Omental fat pad (tissue), 3 donors: ENCODE measurements at regions not wholly inside any gene's neighbourhood (a gene's known extent, or its start where the extent isn't known, plus 50 kb on each side); places are given as distances from the start of the nearest gene placed in this dataset.

Experiments
- ATAC-seq: fragments of 150-250 bp; one replicate; pipeline ENCODE4 v1.9.1; 2016; ENCODE audit warnings: mild to moderate bottlenecking, moderate library complexity; ENCODE audit not compliant: low FRiP score
- DNase-seq: peaks from one replicate; pipeline ENCODE4 v3.0.0-alpha.2; 2019; ENCODE audit warnings: low spot score
- CTCF ChIP-seq, 3 donors: fragments of 450-650 bp; IDR thresholded peaks; one replicate each; pipeline ENCODE4 v1.5.1; 2016 to 2017; ENCODE audit warnings: antibody characterized with exemption in 3 of 3, mild to moderate bottlenecking in 3 of 3, moderate library complexity in 2 of 3

DNA sequence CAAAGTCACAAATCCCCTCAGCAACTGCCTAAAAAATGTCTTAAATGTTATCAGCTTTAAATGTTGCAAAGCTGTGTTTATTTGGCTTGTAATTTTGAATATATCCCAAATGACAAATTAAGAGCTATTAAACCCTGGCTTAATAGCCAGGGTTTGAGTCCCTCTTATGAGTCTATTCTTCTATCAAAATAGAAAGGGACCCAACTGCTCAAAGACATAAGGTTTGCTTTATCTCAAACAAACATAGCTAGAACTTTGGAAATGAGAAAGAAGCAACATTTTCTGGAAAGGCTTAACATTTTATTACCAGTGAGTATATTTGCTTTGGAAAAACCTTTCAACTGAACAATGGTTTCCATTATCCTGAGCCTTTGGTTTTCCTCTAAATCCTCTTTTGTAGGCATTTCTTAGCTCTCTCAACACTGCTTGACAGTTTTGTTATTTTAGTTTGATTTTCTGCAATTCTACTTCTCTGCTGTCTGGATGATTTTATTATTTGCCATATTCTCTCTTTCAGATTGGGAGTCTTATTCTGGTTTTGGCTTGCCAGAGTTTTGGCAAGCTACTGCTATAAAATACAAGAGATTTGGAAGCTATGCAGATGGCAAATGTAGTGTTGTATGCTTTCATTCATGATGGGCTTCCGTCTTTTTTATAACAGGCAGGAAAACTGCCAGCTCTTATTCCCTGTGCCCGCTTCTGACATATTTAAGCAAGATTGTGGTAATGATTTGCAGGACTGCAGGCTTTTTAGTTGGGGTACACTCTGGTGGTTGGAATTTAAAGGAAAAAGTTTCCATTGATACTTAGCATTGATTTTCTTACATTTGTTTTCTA, 734.9 kb downstream of the DTWD2 start:
- TF ChIP-seq CTCF (IDR thresholded peaks at IDR 0.05): no peak
- ATAC-seq (no peak), DNase-seq (no peak)

DNA sequence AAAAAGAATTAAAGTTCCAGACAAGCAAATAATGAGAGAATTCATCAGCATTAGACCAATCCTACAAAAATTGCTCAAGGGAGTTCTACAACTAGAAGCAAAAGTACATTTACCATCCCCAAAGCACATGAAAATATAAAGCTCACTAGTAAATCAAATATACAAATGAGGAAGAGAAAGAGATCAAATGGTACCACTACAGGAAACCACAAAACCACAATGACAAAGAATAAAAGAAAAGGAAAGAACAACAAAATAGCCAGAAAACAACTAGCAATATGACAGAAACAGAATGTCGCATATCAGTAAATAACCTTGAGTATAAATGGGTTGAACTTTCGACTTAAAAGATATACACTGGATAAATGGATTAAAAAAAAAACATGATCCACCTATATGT, 739.0 kb downstream of the DTWD2 start:
- no peak for TF ChIP-seq CTCF (IDR thresholded peaks at IDR 0.05)
- DNase-seq: no peak
- ATAC-seq: no peak

GRCh38 chr5:118247458-118247857, 740.9 kb downstream of the DTWD2 start:
- TF ChIP-seq CTCF (IDR thresholded peaks at IDR 0.05): no peak
- DNase-seq: no peak
- no peak for ATAC-seq

GRCh38 chr5:118243613-118244012, 744.7 kb downstream of the DTWD2 start:
- ATAC-seq (no peak), DNase-seq (no peak)
- no peak for TF ChIP-seq CTCF (IDR thresholded peaks at IDR 0.05)

GRCh38 chr5:118243068-118243467, 745.3 kb downstream of the DTWD2 start:
- ATAC-seq (peak; percentile 77), DNase-seq (no peak)
- TF ChIP-seq CTCF (IDR thresholded peaks at IDR 0.05): no peak

GRCh38 chr5:118236108-118236849, 752.1 kb downstream of the DTWD2 start:
- no peak for TF ChIP-seq CTCF (IDR thresholded peaks at IDR 0.05)
- no peak for ATAC-seq
- DNase-seq: no peak
